DOHH2 (cell line): ENCODE measurements at regions not wholly inside any gene's neighbourhood (a gene's known extent, or its start where the extent isn't known, plus 50 kb on each side); places are given as distances from the start of the nearest gene placed in this dataset.

Experiments used
- CTCF ChIP-seq: fragments of 200-600 bp; sonication (generic); IDR thresholded peaks from one replicate; pipeline ENCODE4 v1.5.1; 2014; ENCODE audit warnings: antibody characterized with exemption, mild to moderate bottlenecking, low read depth, low read length; ENCODE audit not compliant: poor library complexity, severe bottlenecking
- EZH2phosphoT487 ChIP-seq: fragments of 200-600 bp; sonication (generic); IDR thresholded peaks from 2 replicates; pipeline ENCODE4 v1.6.1; 2017; ENCODE audit warnings: borderline replicate concordance, mild to moderate bottlenecking, antibody characterized with exemption, low read length, moderate library complexity, mixed read lengths

GRCh38 chr1:99573431-99574217 lies 72.3 kb upstream of the PALMD start:
- TF ChIP-seq EZH2phosphoT487: no peak
- TF ChIP-seq CTCF: no peak
